Fibroblast of pulmonary artery (primary cell): ENCODE measurements at regions not wholly inside any gene's neighbourhood (a gene's known extent, or its start where the extent isn't known, plus 50 kb on each side); places are given as distances from the start of the nearest gene placed in this dataset.

Experiments used
- DNase-seq: peaks from one replicate; pipeline ENCODE4 v3.0.0-alpha.2; 2010; ENCODE audit warnings: low read depth
- H3K4me3 ChIP-seq: replicated peaks from 2 replicates; pipeline ENCODE4 v1.5.1; 2011; ENCODE audit warnings: low read depth, mild to moderate bottlenecking, control low read depth, low read length, moderate library complexity
- TF ChIP-seq, protein P1 (sequence below): IDR thresholded peaks from 2 replicates; pipeline ENCODE4 v1.5.1; 2011; ENCODE audit warnings: mild to moderate bottlenecking, control low read depth, low read length, inconsistent platforms; ENCODE audit errors: missing control alignments

DNA sequence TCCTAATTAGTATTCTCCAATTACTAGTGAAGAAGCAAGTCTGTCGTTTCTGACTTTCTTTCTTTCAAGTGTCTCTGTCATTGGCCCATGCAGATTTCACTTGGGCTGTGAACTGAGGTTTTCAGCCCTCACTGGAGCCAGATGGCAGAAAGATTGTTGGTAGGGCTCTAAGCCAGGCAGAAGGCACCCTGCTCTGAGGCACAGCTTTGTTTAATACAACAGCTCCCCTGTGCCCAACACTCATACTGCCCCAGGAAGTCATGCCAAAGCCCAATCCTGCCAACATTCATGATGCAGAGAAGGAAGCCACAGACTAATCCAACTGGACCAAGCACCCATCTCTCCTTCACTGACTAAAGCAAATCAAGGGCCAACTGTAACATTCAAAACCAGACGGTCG lies 117.1 kb upstream of the FRG1 start:
- no peak overlapping the region for H3K4me3 ChIP-seq
- TF ChIP-seq, protein P1, sequence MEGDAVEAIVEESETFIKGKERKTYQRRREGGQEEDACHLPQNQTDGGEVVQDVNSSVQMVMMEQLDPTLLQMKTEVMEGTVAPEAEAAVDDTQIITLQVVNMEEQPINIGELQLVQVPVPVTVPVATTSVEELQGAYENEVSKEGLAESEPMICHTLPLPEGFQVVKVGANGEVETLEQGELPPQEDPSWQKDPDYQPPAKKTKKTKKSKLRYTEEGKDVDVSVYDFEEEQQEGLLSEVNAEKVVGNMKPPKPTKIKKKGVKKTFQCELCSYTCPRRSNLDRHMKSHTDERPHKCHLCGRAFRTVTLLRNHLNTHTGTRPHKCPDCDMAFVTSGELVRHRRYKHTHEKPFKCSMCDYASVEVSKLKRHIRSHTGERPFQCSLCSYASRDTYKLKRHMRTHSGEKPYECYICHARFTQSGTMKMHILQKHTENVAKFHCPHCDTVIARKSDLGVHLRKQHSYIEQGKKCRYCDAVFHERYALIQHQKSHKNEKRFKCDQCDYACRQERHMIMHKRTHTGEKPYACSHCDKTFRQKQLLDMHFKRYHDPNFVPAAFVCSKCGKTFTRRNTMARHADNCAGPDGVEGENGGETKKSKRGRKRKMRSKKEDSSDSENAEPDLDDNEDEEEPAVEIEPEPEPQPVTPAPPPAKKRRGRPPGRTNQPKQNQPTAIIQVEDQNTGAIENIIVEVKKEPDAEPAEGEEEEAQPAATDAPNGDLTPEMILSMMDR: no peak
- DNase-seq: no peak

- TF ChIP-seq, protein P1: no peak
- no peak for DNase-seq
- H3K4me3 ChIP-seq: no peak overlapping the region
Observed at GRCh38 chr4:189825466-189825865, 115.2 kb upstream of the FRG1 start.

GRCh38 chr4:189826657-189827056 lies 114.0 kb upstream of the FRG1 start:
- no peak for DNase-seq
- H3K4me3 ChIP-seq: no peak overlapping the region
- TF ChIP-seq, protein P1: no peak

DNA sequence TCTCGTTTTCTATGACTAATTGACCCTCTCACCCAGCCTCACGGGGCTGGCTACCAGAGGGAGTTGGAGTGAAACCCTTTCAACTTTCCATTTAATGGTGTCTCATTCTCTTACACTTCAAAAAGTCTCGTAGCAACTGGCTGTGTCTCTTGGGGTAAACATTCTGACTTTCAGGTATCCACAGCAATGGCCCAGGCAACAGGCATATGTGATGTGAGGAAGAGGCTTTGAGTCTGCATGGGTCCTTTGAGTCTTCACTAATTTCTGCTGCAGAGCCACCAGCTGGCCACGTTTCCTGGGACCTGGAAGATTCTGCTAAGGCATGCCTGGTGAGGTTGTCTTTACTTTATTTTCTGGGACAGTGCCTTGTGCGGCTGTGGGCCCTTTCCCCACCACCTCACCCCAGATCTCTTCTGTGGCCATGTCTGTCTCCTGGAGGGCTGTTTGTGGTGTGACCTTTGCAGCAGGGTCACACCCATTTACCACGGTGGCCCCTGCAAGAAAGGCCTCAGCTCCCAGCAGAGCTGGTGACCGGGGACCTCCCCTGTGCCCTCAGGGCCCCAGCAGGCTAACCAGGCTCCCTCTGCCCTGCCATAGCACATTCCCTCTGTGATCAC lies 112.5 kb upstream of the FRG1 start:
- TF ChIP-seq, protein P1: no peak
- no peak for DNase-seq
- no peak overlapping the region for H3K4me3 ChIP-seq

DNA sequence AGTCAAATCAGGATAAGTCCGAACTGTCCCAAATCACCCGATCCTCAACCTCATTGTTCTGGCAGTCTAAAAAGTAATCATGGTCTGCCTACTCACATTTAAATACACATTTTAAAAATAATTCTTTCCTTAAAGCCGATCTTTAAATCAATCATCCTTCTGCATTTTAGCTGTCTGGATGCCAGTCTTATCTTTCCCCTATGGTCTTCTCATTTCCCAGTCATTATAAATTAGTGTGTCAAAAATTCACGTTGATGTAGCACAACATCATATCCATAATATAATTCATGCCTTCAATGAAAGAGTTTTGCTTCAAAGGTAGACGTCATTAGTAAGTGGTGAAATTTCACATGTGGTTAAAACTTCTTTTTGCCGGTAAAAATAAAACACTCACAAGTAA lies 108.1 kb upstream of the FRG1 start:
- no peak overlapping the region for H3K4me3 ChIP-seq
- TF ChIP-seq, protein P1: no peak
- DNase-seq: no peak

DNA sequence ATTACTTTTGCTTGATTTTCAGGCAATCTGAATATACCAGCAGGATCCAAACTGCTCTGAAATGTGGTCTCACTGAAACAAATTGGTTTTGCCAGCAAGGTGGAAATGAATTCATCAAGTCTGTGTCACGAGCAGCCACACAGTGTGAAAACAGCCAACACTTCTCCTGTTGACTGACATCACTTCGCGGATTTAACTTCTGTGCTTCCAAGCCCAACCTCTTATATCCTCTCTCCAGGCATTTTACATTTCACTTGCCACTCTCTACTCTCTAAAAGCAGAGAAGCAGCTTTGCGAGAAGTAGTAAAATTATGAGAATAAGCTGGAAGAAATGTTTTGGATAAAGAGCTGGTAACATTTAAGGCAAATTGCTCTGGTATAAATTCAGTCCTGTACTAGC lies 106.1 kb upstream of the FRG1 start:
- H3K4me3 ChIP-seq: no peak overlapping the region
- TF ChIP-seq, protein P1: no peak
- no peak for DNase-seq

DNA sequence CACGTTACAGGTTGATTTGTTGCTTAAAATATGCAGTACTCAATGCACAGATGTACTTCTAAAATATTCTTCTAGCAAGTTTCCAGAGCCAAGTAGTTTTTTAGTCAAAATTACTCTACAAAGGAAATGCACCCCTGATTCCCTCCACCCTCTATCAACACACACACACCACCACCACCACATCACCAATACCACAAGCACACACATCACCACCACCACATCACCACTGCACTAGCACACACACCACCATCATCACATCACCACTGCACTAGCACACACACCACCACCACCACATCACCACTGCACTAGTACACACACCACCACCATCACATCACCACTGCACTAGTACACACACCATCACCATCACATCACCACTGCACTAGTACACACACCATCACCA lies 105.2 kb upstream of the FRG1 start:
- TF ChIP-seq, protein P1: no peak
- no peak overlapping the region for H3K4me3 ChIP-seq
- DNase-seq: no peak
